ENCODE measurements at regions not wholly inside any gene's neighbourhood (a gene's known extent, or its start where the extent isn't known, plus 50 kb on each side); places are given as distances from the start of the nearest gene placed in this dataset.

- no peak for DNase-seq
These were observed 55.2 kb upstream of the KCNH8 start for GRCh38 chr3:19093084-19093483.

- DNase-seq, result no peak
These were observed 70.9 kb upstream of the KCNH8 start for GRCh38 chr3:19077388-19077787.

- DNase-seq, result no peak
These were observed 73.3 kb upstream of the KCNH8 start for GRCh38 chr3:19075037-19075436.

- DNase-seq, result no peak
These were observed 73.9 kb upstream of the KCNH8 start for GRCh38 chr3:19074257-19074900.

GRCh38 chr3:19073341-19074105, 74.8 kb upstream of the KCNH8 start:
- no peak for DNase-seq

GRCh38 chr3:19070325-19070724, 78.0 kb upstream of the KCNH8 start:
- no peak for DNase-seq

- peak; percentile 15 for DNase-seq
These were observed 83.3 kb upstream of the KCNH8 start for GRCh38 chr3:19065027-19065426.

- DNase-seq, result no peak
These were observed 84.4 kb upstream of the KCNH8 start for GRCh38 chr3:19063936-19064335.

GRCh38 chr3:19060404-19060803, 87.9 kb upstream of the KCNH8 start:
- DNase-seq, result no peak

GRCh38 chr3:19052874-19053273, 95.4 kb upstream of the KCNH8 start:
- no peak for DNase-seq

- DNase-seq, result no peak
These were observed 101.9 kb upstream of the KCNH8 start for GRCh38 chr3:19046440-19046839.

- no peak for DNase-seq
These were observed 117.8 kb upstream of the KCNH8 start for GRCh38 chr3:19030522-19030839.

GRCh38 chr3:19029837-19030521, 118.3 kb upstream of the KCNH8 start:
- no peak for DNase-seq

GRCh38 chr3:19025441-19025840, 122.9 kb upstream of the KCNH8 start:
- no peak for DNase-seq

GRCh38 chr3:19022546-19022945, 125.8 kb upstream of the KCNH8 start:
- no peak for DNase-seq

- no peak for DNase-seq
These were observed 131.5 kb upstream of the KCNH8 start for GRCh38 chr3:19016851-19017250.

- no peak for DNase-seq
These were observed 134.4 kb upstream of the KCNH8 start for GRCh38 chr3:19013879-19014278.

- no peak for DNase-seq
These were observed 135.5 kb upstream of the KCNH8 start for GRCh38 chr3:19012846-19013245.

- no peak for DNase-seq
These were observed 145.7 kb upstream of the KCNH8 start for GRCh38 chr3:19002606-19003005.

GRCh38 chr3:18998069-18998468, 150.2 kb upstream of the KCNH8 start:
- DNase-seq, result no peak

GRCh38 chr3:18992709-18993108, 155.6 kb upstream of the KCNH8 start:
- no peak for DNase-seq

- DNase-seq, result no peak
These were observed 159.0 kb upstream of the KCNH8 start for GRCh38 chr3:18989237-18989795.

- peak; percentile 8 for DNase-seq
These were observed 159.6 kb upstream of the KCNH8 start for GRCh38 chr3:18988614-18989229.

All from NCI-H2081 treated with DMSO at 0.1 percent for 48 hours (cell line).